ENCODE measurements at regions not wholly inside any gene's neighbourhood (a gene's known extent, or its start where the extent isn't known, plus 50 kb on each side); places are given as distances from the start of the nearest gene placed in this dataset.
"Not testable (repeated sequence)": the region's sequence is repeated elsewhere in the genome, so short reads cannot be mapped to it uniquely, and the experiment has no call there.

DNA sequence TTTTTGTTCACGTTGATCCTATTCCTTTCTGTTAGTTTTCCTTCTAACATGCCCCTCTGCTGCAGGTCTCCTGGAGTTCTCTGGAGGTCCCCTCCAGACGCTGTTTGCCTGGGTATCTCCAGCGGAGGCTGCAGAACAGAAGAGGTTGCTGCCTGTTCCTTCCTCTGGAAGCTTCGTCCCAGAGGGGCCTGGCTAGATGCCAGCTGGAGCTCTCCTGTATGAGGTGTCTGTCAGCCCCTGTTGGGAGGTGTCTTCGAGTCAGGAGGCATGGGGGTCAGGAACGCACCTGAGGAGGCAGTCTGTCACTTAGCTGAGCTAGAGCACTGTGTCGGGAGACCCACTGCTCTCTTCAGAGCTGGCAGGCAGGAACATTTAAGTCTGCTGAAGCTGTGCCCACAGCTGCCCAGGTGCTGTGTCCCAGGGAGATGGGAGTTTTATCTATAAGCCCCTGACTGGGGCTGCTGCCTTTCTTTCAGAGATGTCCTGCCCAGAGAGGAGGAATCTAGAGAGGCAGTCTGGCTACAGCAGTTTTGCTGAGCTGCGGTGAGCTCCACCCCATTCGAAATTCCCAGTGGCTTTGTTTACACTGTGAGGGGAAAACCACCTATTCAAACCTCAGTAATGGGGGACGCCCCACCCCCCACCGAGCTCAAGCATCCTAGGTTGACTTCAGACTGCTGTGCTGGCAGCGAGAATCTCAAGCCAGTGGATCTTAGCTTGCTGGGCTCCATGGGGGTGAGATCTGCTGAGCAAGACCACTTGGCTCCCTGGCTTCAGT lies 196.2 kb downstream of the EDEM1 start:
- not testable (repeated sequence) for H3K4me3 ChIP-seq (ENCODE audit: low read length in 2 of 2); H3K9me3 ChIP-seq (ENCODE audit: control insufficient read depth in 2 of 2, low read length in 2 of 2); H3K27ac ChIP-seq (ENCODE audit: low read depth in 2 of 2, low read length in 2 of 2); H3K9ac ChIP-seq (ENCODE audit: low read depth in 1 of 2, low read length in 2 of 2); H3K4me1 ChIP-seq (ENCODE audit: control insufficient read depth in 2 of 2, insufficient read depth in 2 of 2, low read length in 2 of 2); H3K36me3 ChIP-seq (ENCODE audit: control insufficient read depth in 2 of 2, insufficient read depth in 2 of 2, low read length in 2 of 2); H3K27me3 ChIP-seq (ENCODE audit: control insufficient read depth in 2 of 2, insufficient read depth in 2 of 2, low read length in 2 of 2)

DNA sequence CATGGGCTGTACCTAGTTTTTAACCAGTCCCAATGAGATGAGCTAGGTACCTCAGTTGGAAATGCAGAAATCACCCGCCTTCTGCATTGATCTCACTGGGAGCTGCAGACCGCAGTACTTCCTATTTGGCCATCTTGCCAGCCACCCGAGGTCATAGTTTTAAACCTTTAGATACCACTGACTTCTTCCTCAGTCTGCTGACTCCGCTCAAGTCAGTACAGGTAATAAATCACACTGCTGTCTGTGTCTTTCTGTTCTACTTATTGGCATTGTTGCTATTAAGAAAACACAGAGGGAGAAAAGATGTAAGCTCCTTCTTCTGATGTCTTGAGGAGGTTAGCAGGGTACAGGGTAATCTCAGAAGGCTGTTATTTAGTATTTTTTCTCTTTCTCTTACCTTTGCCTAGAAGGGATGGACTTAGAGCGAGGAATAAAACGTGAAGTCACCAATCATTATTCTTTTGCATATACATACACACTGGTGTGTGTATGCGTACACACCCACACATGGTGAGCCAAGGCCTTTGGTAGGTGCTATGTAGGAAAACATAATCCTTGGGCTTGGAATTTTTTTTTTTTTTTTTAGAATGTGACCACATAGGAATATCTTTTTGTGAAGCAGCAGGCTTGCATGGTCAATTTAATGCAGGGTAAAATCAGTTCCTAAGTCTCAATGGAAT lies 197.2 kb downstream of the EDEM1 start:
- Histone ChIP-seq H3K27ac (ENCODE audit: low read depth in 2 of 2, low read length in 2 of 2) (no peak overlapping the region), H3K9me3 (ENCODE audit: control insufficient read depth in 2 of 2, low read length in 2 of 2) (no peaks in the 10 kb centered on the region), H3K4me1 (ENCODE audit: control insufficient read depth in 2 of 2, insufficient read depth in 2 of 2, low read length in 2 of 2) (no peaks in the 10 kb centered on the region), H3K27me3 (ENCODE audit: control insufficient read depth in 2 of 2, insufficient read depth in 2 of 2, low read length in 2 of 2) (no peaks in the 10 kb centered on the region), H3K9ac (ENCODE audit: low read depth in 1 of 2, low read length in 2 of 2) (no peak overlapping the region), H3K4me3 (ENCODE audit: low read length in 2 of 2) (no peak overlapping the region), H3K36me3 (ENCODE audit: control insufficient read depth in 2 of 2, insufficient read depth in 2 of 2, low read length in 2 of 2) (no peaks in the 10 kb centered on the region)

DNA sequence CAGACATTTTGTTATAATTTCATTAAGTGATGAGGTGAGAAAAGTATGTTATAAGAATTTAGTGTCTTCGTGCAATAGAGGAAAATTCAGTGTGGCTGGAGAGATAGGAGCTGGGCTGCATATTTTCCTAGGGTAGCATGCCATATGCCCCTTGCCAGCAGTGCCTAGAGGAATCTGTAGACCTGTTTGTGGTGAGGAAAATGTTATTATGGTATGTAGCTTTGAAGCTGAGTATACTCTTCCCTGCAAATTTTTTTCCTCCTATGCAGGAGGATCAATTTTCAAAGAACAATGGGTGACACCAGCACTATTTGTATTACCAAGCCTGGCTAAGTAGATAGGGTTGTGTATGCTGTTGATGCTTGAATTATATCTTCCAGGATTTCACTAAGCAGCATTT lies 200.6 kb downstream of the EDEM1 start:
- no peaks in the 10 kb centered on the region for H3K4me1 ChIP-seq (ENCODE audit: control insufficient read depth in 2 of 2, insufficient read depth in 2 of 2, low read length in 2 of 2)
- no peaks in the 10 kb centered on the region for H3K36me3 ChIP-seq (ENCODE audit: control insufficient read depth in 2 of 2, insufficient read depth in 2 of 2, low read length in 2 of 2)
- no peaks in the 10 kb centered on the region for H3K9me3 ChIP-seq (ENCODE audit: control insufficient read depth in 2 of 2, low read length in 2 of 2)
- no peak overlapping the region for H3K27ac ChIP-seq (ENCODE audit: low read depth in 2 of 2, low read length in 2 of 2)
- no peaks in the 10 kb centered on the region for H3K27me3 ChIP-seq (ENCODE audit: control insufficient read depth in 2 of 2, insufficient read depth in 2 of 2, low read length in 2 of 2)
- H3K4me3 ChIP-seq (ENCODE audit: low read length in 2 of 2): no peak overlapping the region
- H3K9ac ChIP-seq (ENCODE audit: low read depth in 1 of 2, low read length in 2 of 2): no peak overlapping the region

DNA sequence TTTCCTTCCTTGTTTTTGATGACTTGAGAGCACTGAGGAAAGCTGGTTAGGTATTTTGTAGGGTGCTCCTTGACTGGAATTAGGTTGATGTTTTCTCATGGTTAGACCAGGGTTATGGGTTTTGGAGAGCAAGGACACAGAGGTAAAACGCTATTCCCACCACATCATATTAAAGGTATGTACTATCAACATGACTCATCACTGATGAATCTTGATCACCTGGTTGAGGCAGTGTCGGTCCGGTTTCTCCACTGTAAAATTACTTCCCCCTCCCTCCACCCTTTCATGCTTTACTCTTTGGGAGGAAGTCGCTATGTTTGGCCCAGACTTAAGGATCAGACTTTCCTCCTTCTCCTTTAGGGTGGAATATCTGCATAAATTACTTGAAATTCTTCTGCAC lies 201.6 kb downstream of the EDEM1 start:
- Histone ChIP-seq H3K4me3 (ENCODE audit: low read length in 2 of 2) (no peak overlapping the region), H3K27me3 (ENCODE audit: control insufficient read depth in 2 of 2, insufficient read depth in 2 of 2, low read length in 2 of 2) (no peaks in the 10 kb centered on the region), H3K36me3 (ENCODE audit: control insufficient read depth in 2 of 2, insufficient read depth in 2 of 2, low read length in 2 of 2) (no peaks in the 10 kb centered on the region), H3K9ac (ENCODE audit: low read depth in 1 of 2, low read length in 2 of 2) (no peak overlapping the region), H3K27ac (ENCODE audit: low read depth in 2 of 2, low read length in 2 of 2) (no peak overlapping the region), H3K9me3 (ENCODE audit: control insufficient read depth in 2 of 2, low read length in 2 of 2) (no peaks in the 10 kb centered on the region), H3K4me1 (ENCODE audit: control insufficient read depth in 2 of 2, insufficient read depth in 2 of 2, low read length in 2 of 2) (no peaks in the 10 kb centered on the region)

- H3K4me3 ChIP-seq (ENCODE audit: low read length in 2 of 2): no peak overlapping the region
- no peak overlapping the region for H3K27ac ChIP-seq (ENCODE audit: low read depth in 2 of 2, low read length in 2 of 2)
- H3K36me3 ChIP-seq (ENCODE audit: control insufficient read depth in 2 of 2, insufficient read depth in 2 of 2, low read length in 2 of 2): no peaks in the 10 kb centered on the region
- H3K9ac ChIP-seq (ENCODE audit: low read depth in 1 of 2, low read length in 2 of 2): no peak overlapping the region
- H3K27me3 ChIP-seq (ENCODE audit: control insufficient read depth in 2 of 2, insufficient read depth in 2 of 2, low read length in 2 of 2): no peaks in the 10 kb centered on the region
- H3K4me1 ChIP-seq (ENCODE audit: control insufficient read depth in 2 of 2, insufficient read depth in 2 of 2, low read length in 2 of 2): no peaks in the 10 kb centered on the region
- no peaks in the 10 kb centered on the region for H3K9me3 ChIP-seq (ENCODE audit: control insufficient read depth in 2 of 2, low read length in 2 of 2)
These were observed 202.7 kb downstream of the EDEM1 start for GRCh38 chr3:5390221-5390620.

DNA sequence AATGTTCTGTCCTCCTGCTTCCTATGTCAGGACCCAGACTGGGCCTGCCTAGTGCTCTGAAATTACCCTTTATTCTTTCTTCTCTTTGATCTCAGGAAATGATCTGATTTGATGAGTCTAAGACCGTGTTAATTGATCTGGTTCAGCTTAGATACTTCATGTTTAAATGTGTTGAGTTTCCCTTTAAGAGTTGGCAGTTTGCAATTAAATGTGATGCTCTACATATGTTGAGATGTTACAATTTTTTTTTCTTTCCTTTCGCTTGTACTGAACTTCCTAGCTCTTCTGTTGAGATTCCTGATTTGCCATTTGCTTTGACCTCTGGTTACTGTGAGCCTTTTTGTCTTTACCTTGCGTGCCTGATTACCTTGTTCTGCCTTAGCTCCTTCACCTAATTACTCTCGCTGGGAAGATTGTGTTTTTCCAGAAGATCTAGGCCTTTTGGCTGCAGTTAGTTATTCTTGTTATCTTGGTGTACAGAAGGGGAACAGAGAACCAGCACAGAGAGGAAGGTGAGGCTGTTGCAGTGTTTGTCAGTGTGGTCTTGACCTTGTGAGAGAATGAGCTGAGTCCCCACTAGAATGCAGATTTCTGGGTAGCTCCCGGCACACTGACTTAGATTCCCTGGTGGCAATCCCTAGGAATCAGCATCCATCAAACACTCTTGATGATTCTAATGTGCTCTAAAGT lies 203.6 kb downstream of the EDEM1 start:
- Histone ChIP-seq H3K27ac (ENCODE audit: low read depth in 2 of 2, low read length in 2 of 2) (no peak overlapping the region), H3K9me3 (ENCODE audit: control insufficient read depth in 2 of 2, low read length in 2 of 2) (no peaks in the 10 kb centered on the region), H3K4me3 (ENCODE audit: low read length in 2 of 2) (no peak overlapping the region), H3K36me3 (ENCODE audit: control insufficient read depth in 2 of 2, insufficient read depth in 2 of 2, low read length in 2 of 2) (no peaks in the 10 kb centered on the region), H3K27me3 (ENCODE audit: control insufficient read depth in 2 of 2, insufficient read depth in 2 of 2, low read length in 2 of 2) (no peaks in the 10 kb centered on the region), H3K4me1 (ENCODE audit: control insufficient read depth in 2 of 2, insufficient read depth in 2 of 2, low read length in 2 of 2) (no peaks in the 10 kb centered on the region), H3K9ac (ENCODE audit: low read depth in 1 of 2, low read length in 2 of 2) (no peak overlapping the region)

GRCh38 chr3:5401002-5401401 lies 213.5 kb downstream of the EDEM1 start:
- H3K4me1 ChIP-seq (ENCODE audit: control insufficient read depth in 2 of 2, insufficient read depth in 2 of 2, low read length in 2 of 2): no peaks in the 10 kb centered on the region
- no peaks in the 10 kb centered on the region for H3K9me3 ChIP-seq (ENCODE audit: control insufficient read depth in 2 of 2, low read length in 2 of 2)
- peaks cover 0 to 3% of the 10 kb centered on the region in 2 donors for H3K27me3 ChIP-seq (ENCODE audit: control insufficient read depth in 2 of 2, insufficient read depth in 2 of 2, low read length in 2 of 2)
- no peak overlapping the region for H3K27ac ChIP-seq (ENCODE audit: low read depth in 2 of 2, low read length in 2 of 2)
- no peaks in the 10 kb centered on the region for H3K36me3 ChIP-seq (ENCODE audit: control insufficient read depth in 2 of 2, insufficient read depth in 2 of 2, low read length in 2 of 2)
- no peak overlapping the region for H3K9ac ChIP-seq (ENCODE audit: low read depth in 1 of 2, low read length in 2 of 2)
- no peak overlapping the region for H3K4me3 ChIP-seq (ENCODE audit: low read length in 2 of 2)

GRCh38 chr3:5404718-5405117 lies 217.2 kb downstream of the EDEM1 start:
- Histone ChIP-seq H3K9ac (ENCODE audit: low read depth in 1 of 2, low read length in 2 of 2) (no peak overlapping the region), H3K27me3 (ENCODE audit: control insufficient read depth in 2 of 2, insufficient read depth in 2 of 2, low read length in 2 of 2) (peaks cover 0 to 3% of the 10 kb centered on the region in 2 donors), H3K36me3 (ENCODE audit: control insufficient read depth in 2 of 2, insufficient read depth in 2 of 2, low read length in 2 of 2) (no peaks in the 10 kb centered on the region), H3K27ac (ENCODE audit: low read depth in 2 of 2, low read length in 2 of 2) (no peak overlapping the region), H3K9me3 (ENCODE audit: control insufficient read depth in 2 of 2, low read length in 2 of 2) (no peaks in the 10 kb centered on the region), H3K4me3 (ENCODE audit: low read length in 2 of 2) (no peak overlapping the region), H3K4me1 (ENCODE audit: control insufficient read depth in 2 of 2, insufficient read depth in 2 of 2, low read length in 2 of 2) (no peaks in the 10 kb centered on the region)

DNA sequence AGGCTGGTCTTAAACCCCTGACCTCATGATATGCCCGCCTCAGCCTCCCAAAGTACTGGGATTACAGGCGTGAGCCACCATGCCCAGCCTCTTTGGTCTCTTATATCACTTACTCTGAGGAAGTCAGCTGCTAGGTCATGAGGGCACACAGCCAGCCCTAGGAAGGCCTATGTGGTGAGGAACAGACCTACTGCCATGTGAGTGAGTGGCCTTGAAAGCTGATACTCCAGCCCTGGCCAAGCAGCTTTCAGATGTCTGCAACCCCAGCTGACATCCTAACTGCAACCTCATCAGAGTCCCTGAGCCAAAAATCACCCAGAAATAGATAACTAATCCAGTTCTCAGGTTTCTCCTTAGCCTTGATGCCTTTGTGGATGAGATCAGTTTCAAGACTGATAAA lies 224.3 kb downstream of the EDEM1 start:
- Histone ChIP-seq H3K4me1 (ENCODE audit: control insufficient read depth in 2 of 2, insufficient read depth in 2 of 2, low read length in 2 of 2) (no peaks in the 10 kb centered on the region), H3K9ac (ENCODE audit: low read depth in 1 of 2, low read length in 2 of 2) (no peak overlapping the region), H3K9me3 (ENCODE audit: control insufficient read depth in 2 of 2, low read length in 2 of 2) (no peaks in the 10 kb centered on the region), H3K27ac (ENCODE audit: low read depth in 2 of 2, low read length in 2 of 2) (no peak overlapping the region), H3K4me3 (ENCODE audit: low read length in 2 of 2) (no peak overlapping the region), H3K36me3 (ENCODE audit: control insufficient read depth in 2 of 2, insufficient read depth in 2 of 2, low read length in 2 of 2) (no peaks in the 10 kb centered on the region), H3K27me3 (ENCODE audit: control insufficient read depth in 2 of 2, insufficient read depth in 2 of 2, low read length in 2 of 2) (no peaks in the 10 kb centered on the region)

DNA sequence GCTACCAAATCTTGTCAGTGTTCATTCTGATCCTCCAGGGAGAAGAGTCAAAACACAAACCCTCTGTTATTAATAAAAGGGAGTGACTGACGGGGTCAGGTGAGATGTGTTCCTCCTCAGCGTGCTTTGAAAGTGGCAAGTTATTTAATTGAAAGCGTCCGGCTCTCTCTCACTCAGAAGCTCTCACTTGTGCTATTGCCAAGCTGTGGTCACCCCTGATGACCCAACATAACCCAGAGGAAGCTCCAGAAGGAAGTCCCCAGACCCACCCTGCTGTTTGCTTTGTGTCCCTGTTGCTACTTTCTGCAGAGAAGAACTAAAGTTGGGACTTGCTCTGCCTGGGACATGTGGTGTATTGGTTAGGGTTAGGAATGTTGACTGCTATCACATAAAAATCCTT lies 235.6 kb downstream of the EDEM1 start:
- H3K36me3 ChIP-seq (ENCODE audit: control insufficient read depth in 2 of 2, insufficient read depth in 2 of 2, low read length in 2 of 2): no peaks in the 10 kb centered on the region
- no peaks in the 10 kb centered on the region for H3K27me3 ChIP-seq (ENCODE audit: control insufficient read depth in 2 of 2, insufficient read depth in 2 of 2, low read length in 2 of 2)
- H3K9ac ChIP-seq (ENCODE audit: low read depth in 1 of 2, low read length in 2 of 2): no peak overlapping the region

More for the DNA sequence above, 235.6 kb downstream of the EDEM1 start:
- no peak overlapping the region for H3K27ac ChIP-seq (ENCODE audit: low read depth in 2 of 2, low read length in 2 of 2)
- no peak overlapping the region for H3K4me3 ChIP-seq (ENCODE audit: low read length in 2 of 2)
- no peaks in the 10 kb centered on the region for H3K9me3 ChIP-seq (ENCODE audit: control insufficient read depth in 2 of 2, low read length in 2 of 2)
- no peaks in the 10 kb centered on the region for H3K4me1 ChIP-seq (ENCODE audit: control insufficient read depth in 2 of 2, insufficient read depth in 2 of 2, low read length in 2 of 2)

Measured in mucosa of rectum (tissue), 2 donors.